GM19372 (cell line): ENCODE measurements at regions not wholly inside any gene's neighbourhood (a gene's known extent, or its start where the extent isn't known, plus 50 kb on each side); places are given as distances from the start of the nearest gene placed in this dataset.

Source experiments
- ATAC-seq: cut with Tn5 transposase; IDR thresholded peaks from one replicate; pipeline ENCODE4 v1.9.1; 2021; ENCODE audit warnings: mild to moderate bottlenecking, low read depth, moderate library complexity; ENCODE audit not compliant: unreplicated experiment

DNA sequence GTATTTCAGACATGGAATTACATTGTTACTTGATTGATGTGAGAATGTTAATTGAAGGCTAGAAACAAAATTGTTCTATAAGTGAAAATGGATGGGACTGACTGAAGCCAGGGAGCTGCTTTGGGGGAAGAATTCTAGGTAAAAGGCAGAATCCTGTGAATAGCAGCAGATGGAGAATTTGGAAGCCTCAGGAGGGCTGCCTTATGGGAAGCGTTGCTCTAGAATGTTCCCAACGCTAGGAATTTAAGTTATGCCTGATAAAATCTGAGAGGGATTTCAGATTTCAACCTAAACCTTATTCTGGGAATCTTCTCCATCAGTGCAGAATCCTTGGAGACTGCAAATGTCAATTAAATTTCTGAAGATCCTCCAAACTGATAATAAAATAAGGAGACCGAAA lies 858.2 kb upstream of the FLRT2 start:
- ATAC-seq, result no peak

DNA sequence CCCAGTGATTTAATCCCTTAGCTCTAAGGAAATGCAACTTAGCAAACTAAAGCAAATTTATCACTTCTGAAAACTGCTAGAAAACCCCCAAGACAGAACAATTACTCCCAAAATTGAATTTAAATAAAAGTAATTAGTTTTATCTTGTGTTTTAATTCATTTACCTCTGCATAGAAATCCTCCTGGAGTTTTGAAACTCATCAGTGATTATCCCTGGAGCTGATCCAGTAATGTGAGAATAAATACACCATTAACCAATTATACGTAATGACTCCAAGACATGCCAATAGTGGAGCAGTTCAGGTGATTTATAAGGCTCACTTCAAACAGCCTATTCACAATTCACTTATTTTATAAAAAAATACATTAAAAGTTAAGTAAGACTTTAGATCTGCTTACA lies 855.3 kb upstream of the FLRT2 start:
- ATAC-seq, result no peak

DNA sequence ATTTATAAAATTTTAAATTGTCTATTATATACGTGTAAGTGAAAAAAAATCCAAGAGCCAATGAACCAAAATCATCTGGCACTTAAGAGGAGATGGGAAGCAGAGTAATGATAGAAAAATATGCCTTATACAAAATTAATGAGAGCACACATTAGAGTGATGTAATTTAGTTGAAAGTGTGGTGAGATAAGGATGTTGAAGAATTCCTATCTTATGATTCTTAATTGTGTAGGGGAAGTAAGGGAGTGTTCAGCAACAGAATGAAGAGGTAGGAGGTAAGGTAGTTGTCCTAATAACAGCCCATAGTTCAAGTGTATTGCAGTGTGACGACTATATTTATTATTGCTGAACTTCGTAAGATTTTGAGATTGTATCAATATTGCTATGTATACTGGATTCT lies 843.4 kb upstream of the FLRT2 start:
- no peak for ATAC-seq

DNA sequence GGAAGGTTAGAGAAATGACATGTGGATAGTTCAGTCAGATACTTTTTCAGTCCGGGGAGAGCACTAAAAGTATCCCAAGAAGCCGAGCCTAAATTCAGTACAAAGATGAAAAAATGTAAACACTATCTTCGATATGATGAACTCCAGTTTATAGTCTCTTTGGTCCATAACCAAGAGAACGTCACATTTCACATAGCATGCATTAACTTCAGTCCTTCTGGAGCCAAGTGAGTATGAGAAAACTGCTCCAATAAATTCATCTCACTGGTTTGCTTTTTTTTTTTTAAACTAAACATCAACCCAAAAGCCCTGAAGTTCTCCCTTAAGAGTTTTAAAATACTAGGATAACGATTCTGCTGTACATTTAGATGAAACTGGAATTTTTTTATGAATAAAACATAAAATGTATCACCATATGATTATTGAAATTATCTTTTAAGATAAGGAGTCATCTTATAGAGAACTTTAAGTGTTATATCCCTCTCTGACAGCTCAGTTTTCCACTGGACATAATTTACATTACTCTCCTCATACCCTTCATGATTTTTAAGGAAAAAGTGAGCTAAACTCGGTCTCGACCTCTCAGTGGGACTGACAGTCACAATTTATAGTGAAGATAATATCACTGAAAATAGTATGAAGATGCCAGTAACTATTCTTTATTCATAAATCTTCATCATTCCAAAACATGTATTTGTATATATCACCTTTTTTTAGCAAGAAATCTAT lies 841.5 kb upstream of the FLRT2 start:
- no peak for ATAC-seq

DNA sequence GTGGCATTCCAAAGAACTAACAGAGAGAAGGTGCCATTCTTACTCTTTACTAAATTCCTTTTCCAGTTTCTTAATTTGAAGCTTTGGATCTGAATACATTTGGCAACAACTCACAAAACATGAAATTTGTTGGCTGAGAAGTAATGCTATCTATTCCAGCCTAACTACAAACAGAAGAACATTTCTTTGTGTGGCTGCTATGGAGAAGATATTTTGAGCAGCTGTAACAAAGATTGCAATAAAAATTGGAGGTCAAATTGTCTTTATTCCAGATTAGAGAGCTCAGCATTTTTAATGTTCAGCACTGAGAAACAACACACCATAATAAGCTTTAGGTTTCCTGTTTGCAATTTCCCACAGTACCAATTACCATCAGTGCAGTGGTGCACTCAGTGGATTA lies 835.8 kb upstream of the FLRT2 start:
- no peak for ATAC-seq

DNA sequence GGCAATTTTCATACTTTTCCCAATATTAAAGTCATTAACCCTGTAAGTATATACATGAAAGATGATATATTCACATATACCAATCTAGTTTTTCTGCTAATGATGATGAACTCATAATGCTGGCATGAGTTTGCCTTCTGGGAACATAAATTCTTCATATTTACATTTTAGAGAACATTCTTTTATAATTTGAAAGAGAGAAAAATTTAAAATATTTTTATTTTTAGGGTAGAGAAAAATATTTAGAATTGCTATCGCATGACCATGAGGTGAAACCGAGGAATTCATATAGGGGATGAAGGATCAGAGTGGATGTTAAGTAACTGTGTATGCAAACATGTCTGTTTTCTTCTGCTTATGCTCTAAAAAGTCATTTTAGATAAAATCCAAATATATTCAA lies 825.3 kb upstream of the FLRT2 start:
- ATAC-seq, result no peak

DNA sequence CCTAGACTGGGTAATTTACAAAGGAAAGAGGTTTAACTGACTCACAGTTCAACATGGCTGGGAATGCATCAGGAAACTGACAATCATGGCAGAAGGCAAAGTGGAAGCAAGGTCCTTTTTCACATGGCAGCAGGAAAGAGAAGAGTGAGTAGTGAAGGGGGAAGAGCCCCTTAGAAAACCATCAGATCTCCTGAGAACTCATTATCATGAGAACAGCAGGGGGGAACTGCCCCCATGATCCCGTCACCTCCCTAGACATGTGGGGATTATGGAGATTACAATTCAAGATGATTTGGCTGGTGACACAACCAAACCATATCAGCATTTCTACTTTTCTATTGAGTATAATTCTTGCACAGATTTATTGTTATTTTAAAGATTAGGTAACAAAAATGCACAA lies 822.1 kb upstream of the FLRT2 start:
- ATAC-seq, result no peak

DNA sequence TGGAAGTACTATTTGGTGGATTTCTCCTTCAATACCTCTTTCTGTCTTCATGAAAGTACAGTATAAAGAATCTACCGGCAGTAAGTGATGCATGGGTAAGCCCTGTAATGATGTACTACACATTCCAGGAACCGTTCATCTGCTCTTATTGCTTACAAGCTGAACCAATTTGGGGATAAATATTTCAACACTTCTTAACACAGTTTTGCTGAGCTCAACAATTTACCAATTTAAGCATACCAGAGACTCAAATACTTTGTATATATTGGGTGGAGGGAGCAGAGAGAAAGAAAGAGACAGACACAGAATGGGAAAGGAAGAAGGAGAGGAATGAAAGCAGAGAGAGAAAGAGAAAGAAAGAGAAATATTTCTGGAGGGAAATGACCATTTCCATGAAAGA lies 821.1 kb upstream of the FLRT2 start:
- no peak for ATAC-seq

DNA sequence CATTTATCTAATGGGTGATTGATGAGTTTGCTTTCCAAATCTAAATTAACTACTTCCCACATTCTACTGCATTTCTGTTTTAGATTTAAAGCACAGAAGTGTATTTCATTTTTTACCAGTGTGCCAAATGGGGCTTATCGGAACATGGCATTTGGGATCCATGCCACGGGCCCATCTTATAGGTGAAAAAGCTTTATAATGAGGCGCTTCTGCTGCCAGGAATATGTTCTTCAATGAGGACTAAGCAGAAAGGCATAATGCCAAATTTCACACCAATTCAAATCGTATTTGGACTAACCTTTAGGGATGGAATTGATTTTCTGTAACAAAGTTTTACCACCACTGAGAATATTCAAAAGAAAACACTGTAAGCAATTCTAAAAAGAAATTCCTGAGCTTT lies 803.5 kb upstream of the FLRT2 start:
- no peak for ATAC-seq

DNA sequence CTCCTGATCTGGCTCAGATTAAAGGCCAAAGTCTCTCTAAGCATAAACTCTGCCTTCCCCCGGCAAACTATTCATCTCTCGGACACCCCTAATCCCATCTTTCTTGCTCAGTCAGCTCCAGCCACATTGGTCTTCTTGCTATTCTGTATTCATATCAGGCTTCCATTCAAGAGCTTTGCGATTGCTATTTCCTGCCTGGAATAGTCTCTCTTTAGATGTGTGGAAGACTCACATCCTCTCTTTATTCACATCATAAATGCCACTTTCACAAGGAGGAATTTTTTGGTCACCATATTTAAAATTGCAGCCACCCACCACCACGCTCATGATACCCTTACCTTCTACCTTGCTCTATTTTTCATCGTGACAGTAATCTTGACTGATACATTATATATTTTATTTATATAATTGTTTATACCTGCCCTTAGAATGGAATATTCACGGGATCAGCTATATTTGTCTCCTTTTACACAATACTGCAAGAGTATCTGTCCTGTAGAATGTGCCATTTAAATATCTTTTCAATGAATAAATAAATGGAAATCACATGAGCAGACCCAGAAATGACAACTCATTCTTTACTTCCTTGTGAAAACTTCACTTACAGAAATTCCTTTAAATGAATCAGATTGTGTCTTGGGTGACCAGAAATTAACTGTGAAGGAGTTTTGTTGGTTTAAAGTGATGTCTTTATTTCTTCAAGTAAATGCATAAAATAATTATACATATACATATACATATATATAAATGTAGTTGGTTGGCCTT lies 780.6 kb upstream of the FLRT2 start:
- no peak for ATAC-seq

DNA sequence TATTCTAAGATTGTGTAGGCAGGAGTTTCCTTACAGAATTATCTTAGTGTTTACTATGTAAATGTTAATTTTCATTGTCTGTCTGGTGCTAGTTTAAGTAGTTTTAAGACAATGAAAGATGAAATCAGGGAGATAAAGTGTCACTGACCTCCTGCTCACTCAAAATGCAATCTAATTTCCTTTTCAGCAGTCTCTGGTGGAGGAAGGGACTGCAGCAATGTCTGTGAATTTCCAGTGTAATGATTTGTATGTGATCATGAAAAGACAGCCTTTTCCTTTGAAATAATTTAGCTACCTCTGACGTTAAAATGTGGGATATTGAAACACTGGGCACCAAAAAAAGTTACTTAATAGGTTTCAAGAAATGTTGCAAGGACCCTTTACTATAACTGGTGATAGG lies 779.7 kb upstream of the FLRT2 start:
- no peak for ATAC-seq

DNA sequence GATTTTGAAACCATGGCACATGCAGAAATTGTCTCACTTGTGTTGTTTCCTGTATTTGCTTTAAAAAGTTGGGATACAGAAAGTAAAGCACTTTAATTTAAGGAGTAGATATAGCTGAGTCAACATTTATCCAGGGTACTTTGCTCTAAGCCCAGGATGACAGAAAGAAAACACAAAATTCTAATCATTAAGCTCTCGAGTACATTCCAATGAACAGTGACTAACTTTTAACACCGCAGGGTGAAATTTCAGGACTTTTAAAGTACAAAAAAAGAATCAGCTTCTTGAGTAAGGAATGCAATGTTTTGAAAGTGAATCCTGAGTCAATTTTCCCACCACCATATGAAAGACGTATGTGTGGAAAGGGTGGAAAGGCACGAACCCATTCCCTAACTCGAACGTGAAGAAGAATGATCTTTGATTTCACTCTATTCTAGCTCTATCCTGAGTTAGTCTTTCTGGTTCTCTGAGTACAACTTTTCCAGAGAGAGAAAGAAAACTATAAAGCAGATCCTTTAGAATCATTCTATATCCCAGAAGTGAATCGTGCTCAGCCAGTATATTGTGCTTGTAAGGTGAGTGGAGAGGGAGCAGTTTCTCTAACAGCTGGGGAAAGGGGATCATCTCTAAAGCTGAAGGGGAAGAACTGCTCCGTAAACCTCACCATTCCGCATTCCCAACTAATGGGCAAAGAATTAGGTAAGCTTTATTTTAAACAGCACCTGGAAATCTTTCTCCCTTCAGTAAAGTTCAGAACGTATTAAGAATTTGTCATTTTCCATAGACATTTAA lies 779.0 kb upstream of the FLRT2 start:
- no peak for ATAC-seq

DNA sequence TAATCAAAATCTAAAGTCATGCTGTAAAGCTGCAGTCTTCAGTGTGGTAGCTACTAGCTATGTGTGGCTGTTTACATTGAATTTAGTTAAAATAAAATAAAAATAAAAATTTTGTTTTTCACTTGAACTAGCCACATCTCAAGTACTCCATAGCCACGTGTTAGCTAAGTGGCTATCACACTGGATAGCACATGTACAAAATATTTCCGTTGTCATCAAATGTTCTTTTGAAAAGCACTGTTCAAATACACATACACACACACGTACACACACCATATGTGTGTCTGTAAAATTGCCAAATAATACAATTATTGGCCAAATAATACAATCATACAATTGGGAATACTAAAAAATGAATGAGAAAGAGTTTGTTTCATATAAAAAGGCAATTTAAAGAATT lies 778.2 kb upstream of the FLRT2 start:
- ATAC-seq, result no peak

DNA sequence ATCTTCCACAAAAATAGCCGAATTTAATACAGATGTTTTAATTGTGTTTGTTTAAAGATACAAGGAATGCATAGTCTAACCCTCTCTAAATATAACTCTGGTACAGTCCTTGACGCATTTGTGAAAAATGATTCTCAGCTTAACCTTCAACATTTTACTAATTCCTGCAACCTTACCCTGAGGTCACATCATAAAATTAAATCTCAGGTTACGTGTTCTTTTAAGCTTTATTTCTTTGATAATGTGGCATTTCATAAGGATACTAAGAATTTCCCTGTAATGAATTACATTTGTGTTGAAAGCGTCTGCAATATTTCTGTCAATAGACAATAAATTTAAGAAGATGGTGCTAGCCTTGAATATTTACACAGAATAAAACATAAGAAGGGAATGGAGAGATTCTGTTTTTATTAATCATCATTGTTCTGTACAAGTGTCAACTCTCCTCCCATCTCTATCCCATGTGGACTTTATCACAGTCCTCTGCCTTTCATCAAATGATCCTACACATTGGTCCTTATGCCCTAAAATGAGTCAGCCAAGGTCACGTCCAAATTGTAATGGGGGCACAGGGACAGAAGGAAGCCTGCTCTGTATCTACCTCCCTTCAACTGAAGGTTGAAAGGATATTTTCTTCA lies 769.3 kb upstream of the FLRT2 start:
- no peak for ATAC-seq

DNA sequence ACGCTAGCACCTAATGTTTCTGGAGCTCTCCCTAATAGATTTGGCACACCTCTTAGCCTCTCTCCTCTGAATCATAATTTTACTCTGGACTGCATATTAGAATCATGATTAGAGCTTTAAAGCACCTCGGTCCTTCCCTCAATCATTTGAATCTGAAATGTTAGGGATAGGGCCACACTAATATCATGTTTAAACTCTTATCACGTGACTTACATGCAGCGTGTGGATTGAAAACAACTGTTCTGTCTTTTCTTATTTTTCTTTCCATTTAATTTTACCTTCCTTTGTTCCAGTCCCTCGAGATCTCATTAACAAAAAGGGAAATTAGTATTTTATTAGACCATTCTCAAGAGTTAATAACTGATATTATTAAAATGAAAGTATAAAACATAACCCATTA lies 762.5 kb upstream of the FLRT2 start:
- ATAC-seq, result no peak

DNA sequence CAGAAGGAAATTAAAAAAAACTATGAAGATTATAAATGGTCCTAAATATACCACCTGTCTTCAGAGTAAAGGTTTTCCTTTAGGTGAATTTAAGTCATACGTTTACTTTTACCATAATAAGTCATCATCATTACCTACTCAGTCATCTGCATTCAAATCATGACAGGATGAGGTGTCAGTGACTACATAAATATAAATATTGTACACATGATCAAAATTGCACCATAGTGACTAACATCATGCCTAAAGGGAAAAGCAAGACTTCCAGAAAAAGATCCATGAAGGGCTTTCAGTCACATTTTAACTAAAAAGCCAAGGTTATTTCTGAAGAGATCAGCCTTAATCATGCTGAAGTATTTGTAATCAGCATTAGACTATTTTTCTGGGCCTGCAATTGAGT lies 759.9 kb upstream of the FLRT2 start:
- ATAC-seq, result no peak

DNA sequence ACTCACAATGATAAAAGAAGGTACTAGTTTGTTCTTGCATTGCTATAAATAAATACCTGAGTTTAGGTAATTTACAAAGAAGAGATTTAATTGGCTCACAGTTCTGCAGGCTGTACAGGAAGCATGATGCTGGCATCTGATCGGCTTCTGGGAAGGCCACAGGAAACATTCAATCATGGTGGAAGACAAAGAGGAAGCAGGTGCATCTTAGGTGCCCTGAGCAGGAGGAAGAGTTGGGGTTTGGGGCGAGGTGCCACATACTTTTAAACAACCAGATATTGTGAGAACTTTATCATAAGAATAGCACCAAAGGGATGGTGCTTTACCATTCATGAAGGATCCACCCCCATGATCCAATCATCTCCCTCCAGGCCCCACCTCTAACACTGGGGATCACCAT lies 752.6 kb upstream of the FLRT2 start:
- no peak for ATAC-seq

DNA sequence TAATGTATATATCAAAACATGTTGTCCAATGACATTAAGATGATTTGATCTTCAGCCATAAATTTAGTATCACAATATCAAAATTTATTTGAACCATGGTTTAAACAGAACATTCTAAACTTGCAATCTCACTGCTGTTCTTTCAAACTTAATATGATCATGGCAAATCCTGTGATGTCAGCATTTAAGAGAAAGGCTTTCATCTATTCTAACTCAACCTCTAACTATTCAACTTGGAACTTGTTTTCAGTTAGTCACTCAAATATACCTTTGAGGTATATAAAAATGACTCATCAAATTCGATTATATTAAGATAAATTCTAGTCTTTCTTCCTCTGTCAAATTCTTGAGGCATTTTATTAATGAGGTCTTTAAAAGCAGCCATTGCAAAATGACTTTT lies 747.0 kb upstream of the FLRT2 start:
- no peak for ATAC-seq

DNA sequence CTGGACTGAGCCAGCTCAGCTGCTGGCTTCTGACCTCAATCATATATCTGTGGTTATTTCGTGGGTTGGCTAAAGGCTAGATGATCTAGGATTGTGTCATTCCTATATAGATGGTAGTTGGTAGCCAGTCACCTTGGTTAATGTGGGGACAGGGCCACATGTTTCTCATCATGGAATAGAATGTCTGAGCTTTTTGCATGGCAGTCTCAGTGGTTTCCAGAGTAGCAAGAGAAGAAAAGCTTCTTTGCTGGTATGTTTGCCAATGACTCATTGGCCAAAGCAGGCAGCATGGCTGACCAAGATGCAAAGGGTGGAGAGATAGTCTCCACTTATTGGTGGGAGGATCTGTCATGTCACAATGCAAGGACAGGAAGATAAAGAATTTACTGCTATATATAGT lies 746.4 kb upstream of the FLRT2 start:
- ATAC-seq, result no peak

DNA sequence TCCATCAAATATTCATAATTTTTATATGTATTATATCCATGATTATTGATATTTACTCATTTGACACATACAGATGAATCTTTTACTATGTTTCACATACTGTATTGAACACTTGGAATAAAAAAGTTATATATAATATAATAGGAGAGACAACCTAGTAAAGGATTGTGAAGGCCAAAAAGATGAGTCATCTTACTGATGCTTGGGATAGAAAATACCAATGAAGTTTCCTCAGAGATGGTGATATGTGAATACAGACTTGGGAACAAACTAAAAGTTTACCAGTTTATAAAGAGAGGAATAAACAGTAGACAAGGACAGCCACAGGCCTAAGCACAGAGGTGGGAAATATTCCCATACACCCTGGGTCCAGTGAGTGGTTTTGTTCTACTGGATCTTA lies 743.9 kb upstream of the FLRT2 start:
- no peak for ATAC-seq

DNA sequence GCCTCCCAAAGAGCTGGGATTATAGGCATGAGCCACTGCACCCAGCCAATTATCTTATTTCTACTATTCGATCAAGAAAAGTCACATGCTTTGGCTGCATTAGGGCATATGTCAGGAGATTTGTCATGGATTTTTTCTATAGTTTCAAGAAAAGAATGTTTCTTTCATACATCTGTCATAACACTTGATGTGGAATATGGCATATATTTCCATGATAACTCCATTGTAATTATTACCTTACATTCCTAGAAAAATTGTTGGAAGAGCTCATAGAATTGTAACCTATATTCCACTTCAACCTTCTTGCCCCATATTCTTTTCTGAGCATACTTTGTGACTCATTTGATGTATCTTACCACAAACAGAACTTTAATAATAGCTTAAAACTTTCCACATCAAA lies 740.9 kb upstream of the FLRT2 start:
- ATAC-seq, result no peak
